Heart left ventricle (tissue), 13 donors: ENCODE measurements at regions not wholly inside any gene's neighbourhood (a gene's known extent, or its start where the extent isn't known, plus 50 kb on each side); places are given as distances from the start of the nearest gene placed in this dataset.

Source experiments
- POLR2A ChIP-seq, 2 donors: fragments of 450-650 bp; IDR thresholded peaks; one replicate each; pipeline ENCODE4 v1.6.1; 2017; ENCODE audit warnings: antibody characterized with exemption in 2 of 2, mild to moderate bottlenecking in 2 of 2, moderate library complexity in 2 of 2
- TF ChIP-seq, protein P1 (sequence below), 12 donors: fragments of 200-600 bp; sonication (generic) in 4 of 12; IDR thresholded peaks; one replicate each; pipeline versions ENCODE4 v1.5.0 to v1.8.0; 2018 to 2022; ENCODE audit warnings: antibody characterized with exemption in 12 of 12, mild to moderate bottlenecking in 5 of 12
- donor health status: ischemic (EF 13 %, LVEDD 7.1; RV severe dilation, severe dysfunction).
- donor health status: DM: no; HTN: yes; CAD: no.
- donor health status: DM: no; HTN: no; CAD: no.
- donor health status: ischemic (EF 25% LVEDD 6.9; RV normal size, moderate dysfunction).
- donor health status: ischemic (EF 25% LVEDD 5.7; RV mildly dilated, moderate dysfunction).
- donor health status: ischemic (EF 35%, LVEDD 5.7; RV mildly dilated, moderate dysfunction).
- donor health status: nonischemic (EF 11% LVEDD 7.7; RV severe dilation, severe dysfunction).
- donor health status: DM: yes; HTN: yes; CAD: no.
- donor health status: PGD.
- donor health status: ischemic (EF 29% LVEDD 5.4; RV normal size, mild dysfunction).
- donor health status: nonischemic (EF 23%, LVEDD 6.1; RV moderate dilation, normal function).

DNA sequence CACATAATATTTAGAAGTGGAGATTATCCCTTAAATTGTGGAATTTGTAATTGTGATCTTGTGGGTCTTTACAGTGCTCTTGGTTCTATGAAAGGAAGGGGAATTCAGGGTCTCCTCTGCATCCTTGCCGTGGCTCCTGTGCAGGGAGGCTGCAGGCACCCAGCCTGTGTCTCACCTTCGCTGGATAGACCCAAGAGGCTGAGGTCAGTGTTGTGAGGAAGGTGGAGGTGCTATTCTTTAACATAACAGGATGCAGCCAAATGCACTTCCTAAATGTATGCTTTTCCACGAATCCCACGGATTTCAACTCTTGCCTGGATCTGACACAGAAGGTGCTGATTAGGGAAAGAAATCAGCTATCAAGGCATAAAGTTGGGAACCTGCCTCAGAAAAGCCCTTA is 69.5 kb downstream of the TMEM18 start:
- TF ChIP-seq, protein P1, sequence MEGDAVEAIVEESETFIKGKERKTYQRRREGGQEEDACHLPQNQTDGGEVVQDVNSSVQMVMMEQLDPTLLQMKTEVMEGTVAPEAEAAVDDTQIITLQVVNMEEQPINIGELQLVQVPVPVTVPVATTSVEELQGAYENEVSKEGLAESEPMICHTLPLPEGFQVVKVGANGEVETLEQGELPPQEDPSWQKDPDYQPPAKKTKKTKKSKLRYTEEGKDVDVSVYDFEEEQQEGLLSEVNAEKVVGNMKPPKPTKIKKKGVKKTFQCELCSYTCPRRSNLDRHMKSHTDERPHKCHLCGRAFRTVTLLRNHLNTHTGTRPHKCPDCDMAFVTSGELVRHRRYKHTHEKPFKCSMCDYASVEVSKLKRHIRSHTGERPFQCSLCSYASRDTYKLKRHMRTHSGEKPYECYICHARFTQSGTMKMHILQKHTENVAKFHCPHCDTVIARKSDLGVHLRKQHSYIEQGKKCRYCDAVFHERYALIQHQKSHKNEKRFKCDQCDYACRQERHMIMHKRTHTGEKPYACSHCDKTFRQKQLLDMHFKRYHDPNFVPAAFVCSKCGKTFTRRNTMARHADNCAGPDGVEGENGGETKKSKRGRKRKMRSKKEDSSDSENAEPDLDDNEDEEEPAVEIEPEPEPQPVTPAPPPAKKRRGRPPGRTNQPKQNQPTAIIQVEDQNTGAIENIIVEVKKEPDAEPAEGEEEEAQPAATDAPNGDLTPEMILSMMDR (IDR thresholded peaks at IDR 0.05): no peak
- no peak for TF ChIP-seq POLR2A (IDR thresholded peaks at IDR 0.05)
